Epithelial cell of proximal tubule (primary cell): ENCODE measurements at regions not wholly inside any gene's neighbourhood (a gene's known extent, or its start where the extent isn't known, plus 50 kb on each side); places are given as distances from the start of the nearest gene placed in this dataset.

Experiments used
- DNase-seq: peaks from one replicate; pipeline ENCODE4 v3.0.0-alpha.2; 2011; ENCODE audit warnings: low read depth
- H3K4me3 ChIP-seq: 2 replicates; pipeline ENCODE4 v1.5.1; 2011; ENCODE audit warnings: low read depth, mild to moderate bottlenecking, low read length
- TF ChIP-seq, protein P1 (sequence below): conservative IDR thresholded peaks from 2 replicates; pipeline ENCODE4 v1.5.1; 2012; ENCODE audit warnings: low read depth, mild to moderate bottlenecking, low read length

DNA sequence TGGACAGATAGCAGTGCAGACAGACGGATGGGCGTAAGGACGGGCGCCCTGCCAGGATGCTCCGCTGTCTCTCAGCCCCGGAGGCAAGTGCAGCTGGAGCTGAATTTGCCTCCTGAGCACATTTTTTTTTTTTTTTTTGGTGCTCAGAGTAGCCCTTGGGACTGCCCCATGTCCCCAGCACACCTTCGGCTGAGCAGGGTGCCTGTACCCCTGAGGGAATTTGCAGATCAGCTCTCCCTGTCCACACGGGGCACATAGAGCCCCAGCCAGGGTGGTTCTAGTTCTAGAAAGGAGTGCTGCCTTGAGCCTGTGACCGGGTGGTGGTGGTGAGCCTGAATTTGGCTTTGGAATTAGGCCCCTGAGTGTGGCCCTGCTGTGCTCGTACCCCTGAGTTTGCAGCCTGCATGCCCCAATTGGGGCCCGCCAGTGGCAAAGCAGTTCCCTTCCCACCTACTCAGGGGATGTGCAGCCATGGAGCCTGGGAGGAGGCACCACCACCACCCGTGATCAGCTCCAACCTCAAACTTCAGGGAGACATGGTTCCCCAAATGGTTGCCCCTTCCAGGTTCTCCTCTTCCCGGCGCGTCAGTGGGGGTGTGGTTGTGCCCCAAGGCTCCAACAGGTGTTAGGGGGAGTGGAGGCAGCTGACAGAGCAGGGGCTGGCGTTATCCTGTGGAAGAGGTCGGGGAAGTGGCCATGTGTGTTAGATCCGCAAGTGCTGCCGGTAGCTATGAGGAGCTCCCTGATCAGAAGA lies 1232.7 kb downstream of the BRD1 start:
- no peak for DNase-seq
- TF ChIP-seq, protein P1, sequence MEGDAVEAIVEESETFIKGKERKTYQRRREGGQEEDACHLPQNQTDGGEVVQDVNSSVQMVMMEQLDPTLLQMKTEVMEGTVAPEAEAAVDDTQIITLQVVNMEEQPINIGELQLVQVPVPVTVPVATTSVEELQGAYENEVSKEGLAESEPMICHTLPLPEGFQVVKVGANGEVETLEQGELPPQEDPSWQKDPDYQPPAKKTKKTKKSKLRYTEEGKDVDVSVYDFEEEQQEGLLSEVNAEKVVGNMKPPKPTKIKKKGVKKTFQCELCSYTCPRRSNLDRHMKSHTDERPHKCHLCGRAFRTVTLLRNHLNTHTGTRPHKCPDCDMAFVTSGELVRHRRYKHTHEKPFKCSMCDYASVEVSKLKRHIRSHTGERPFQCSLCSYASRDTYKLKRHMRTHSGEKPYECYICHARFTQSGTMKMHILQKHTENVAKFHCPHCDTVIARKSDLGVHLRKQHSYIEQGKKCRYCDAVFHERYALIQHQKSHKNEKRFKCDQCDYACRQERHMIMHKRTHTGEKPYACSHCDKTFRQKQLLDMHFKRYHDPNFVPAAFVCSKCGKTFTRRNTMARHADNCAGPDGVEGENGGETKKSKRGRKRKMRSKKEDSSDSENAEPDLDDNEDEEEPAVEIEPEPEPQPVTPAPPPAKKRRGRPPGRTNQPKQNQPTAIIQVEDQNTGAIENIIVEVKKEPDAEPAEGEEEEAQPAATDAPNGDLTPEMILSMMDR = no peak

DNA sequence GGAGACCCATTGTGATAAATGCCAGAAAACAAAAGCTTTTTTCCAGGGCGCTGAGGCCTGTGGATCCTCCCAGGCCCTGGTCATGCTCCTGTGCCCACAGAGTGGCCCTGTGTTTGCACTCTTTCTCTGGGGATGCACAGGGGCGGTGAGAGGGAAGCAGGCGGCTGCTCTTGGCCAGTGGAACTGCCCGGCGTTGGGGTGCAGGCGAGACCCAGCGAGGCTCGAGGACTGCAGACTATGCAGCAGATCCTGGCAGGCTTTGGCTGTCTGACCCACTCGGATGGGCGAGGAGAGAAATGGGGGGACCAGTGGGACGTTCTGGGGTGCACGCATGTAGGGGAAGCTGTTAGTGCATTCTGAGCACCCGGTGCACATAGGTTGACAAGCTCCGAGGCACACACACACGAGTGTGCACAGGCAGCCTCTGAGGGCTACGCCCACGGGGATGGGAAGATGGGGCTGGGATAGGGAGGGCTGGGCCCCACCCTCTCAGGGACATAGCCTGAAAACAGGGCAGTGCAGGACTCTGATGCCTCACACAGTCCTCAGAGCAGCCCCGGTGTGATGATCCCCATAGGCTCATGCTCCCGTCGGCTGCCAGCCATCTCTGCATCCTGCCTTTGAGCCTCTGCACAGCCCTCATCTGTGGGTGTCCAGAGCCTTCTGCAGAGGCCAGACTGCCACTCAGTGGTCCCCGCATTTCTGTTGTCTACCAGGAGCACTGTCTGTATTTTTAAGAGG lies 1233.5 kb downstream of the BRD1 start:
- H3K4me3 ChIP-seq = no peak overlapping the region
- TF ChIP-seq, protein P1 = no peak
- DNase-seq = no peak

More for the DNA sequence above, 1232.7 kb downstream of the BRD1 start:
- no peak overlapping the region for H3K4me3 ChIP-seq

DNA sequence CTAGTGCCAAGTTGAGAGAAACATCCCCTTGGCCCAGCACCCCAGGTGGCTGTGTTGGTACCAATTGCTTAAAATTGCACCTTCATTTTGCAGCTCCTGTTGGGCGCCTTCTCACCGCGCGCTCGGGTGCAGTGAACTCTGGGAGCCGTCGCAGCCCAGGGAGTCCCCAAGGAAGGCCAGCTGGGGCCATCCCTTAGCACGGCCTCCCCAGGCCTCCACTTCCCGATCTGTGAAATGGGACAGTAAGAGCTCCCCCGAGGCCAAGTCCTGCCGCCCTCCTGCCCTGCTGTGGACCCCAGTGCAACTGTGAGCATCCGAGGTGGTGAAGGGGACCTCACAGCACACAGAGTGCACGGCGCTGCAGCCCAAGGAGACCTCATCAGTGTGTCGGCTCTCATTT lies 1234.1 kb downstream of the BRD1 start:
- TF ChIP-seq, protein P1 = no peak
- H3K4me3 ChIP-seq = no peak overlapping the region
- DNase-seq = no peak

DNA sequence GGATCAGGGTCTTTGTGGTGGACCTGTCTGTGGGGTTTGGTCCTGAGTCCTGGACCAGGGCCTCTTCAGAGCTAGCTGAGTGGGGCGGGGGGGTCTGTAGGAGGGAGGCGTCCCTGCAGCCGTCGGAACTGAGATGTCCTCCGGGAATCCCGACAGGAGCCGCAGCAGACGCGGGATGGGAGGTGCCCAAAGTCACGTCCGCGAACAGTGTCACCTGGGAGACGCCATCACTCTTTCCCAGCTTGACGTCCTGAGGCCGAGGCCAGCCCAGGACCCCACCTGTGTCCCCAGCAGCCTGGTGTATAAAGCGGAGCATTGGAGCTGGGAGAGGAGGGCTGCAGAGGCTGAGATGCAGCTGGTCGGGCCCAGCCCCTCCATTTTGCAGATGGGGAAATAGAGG lies 1234.7 kb downstream of the BRD1 start:
- TF ChIP-seq, protein P1 = no peak
- no peak for DNase-seq
- H3K4me3 ChIP-seq = no peak overlapping the region

DNA sequence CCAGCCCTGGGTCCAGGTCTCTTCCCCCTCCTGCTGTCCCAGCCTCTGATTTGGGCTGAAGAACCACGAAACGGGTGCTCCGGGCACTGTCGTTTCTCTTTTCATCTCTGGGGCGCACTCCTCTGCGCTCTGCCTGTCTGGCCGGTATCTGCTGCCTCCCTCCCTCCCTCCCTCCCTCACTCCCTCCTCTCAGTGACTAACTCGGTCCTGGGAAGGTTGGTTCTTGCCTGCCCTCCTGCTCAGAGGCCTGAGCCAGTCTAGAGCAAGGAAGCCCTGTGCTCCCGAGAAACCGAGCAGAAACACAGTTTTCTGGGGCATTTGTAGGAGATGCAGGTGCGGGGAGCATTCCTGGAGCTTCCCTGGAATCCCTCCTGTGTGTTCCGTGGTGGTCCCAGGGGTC lies 1235.2 kb downstream of the BRD1 start:
- DNase-seq = no peak
- TF ChIP-seq, protein P1 = no peak

DNA sequence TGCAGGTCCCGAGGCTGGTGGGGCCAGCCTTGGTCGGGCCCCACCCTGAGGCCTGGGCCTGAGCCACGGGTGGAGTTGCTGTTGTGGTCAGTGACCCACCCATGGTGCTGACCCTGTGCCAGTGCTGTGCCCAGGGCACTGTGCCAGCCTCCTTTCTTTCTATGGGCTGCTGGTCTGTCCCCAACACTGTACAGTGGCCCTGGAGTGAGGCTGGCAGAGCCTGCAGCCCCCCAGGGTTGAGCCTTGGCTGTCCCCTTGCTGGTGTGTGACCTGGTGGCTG lies 1235.7 kb downstream of the BRD1 start:
- no peak overlapping the region for H3K4me3 ChIP-seq
- DNase-seq = no peak
- TF ChIP-seq, protein P1 = no peak

More for the DNA sequence above, 1235.2 kb downstream of the BRD1 start:
- H3K4me3 ChIP-seq = no peak overlapping the region
